ENCODE measurements at regions not wholly inside any gene's neighbourhood (a gene's known extent, or its start where the extent isn't known, plus 50 kb on each side); places are given as distances from the start of the nearest gene placed in this dataset.

DNA sequence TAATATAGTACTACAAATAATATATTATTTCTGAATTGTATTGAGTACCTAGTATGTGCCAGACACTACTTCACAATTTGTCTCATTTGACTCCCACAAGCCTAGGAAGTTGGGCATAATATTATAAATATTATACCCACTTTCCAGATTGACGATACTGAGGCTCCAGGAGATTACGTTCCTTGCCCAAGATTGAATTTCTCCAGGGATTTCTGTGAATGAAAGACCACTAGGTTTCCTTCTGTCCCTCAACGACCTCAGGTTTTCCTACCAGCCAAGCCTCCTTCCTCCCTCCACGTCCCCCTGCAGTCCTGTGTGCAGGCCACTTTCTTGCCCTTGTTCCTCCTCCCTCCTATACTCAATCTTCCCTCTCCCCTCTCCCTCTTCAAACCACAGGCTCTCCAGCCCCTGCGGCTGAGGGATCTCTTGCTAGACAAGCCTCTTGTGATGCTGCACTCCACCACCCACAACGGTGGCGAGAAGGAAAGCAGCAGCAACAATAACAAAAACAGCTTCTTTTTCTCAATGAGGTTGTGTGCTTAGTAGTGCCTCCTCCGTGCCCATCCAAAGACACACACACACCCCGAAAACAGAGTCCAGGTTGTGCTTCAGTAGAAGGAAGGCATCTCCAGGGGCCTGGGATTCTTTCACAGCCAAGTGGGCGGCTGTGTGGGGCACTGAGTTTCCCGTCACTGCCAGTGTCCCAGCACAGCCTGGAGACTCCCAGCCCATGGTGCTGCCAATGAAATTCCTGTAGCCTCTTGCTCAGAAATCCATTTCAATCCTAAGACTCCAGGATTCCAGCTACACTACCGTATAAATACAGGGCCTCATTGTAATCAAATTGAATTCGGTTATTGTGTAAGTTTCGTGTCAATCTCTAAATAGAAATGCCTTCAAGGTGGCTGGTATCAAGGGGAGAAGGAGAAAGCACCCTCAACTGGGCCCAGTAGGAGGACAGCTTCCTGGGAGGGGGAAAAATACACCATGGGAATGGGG is 94.4 kb downstream of the NCR2 start:
- DNase-seq: no peak

DNA sequence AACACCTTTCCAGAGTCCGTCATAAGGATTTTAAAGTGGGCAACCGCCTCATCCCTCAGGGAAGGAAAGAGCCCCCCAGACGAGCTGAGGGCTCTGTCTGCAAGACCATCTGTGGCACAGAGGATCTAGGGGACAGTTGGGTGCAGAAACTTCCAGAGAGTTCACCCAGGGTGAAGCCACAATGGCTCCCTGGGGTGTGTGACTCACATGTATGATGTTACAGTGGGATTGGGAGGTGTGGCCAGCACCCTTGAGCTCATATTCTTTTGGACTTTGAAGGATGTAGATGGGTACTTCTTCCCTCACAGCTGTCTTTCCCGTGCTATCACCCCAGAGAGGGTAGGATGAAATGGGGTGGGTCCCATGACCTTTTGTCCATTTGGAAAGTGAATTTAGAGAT is 95.5 kb downstream of the NCR2 start:
- DNase-seq: no peak

DNA sequence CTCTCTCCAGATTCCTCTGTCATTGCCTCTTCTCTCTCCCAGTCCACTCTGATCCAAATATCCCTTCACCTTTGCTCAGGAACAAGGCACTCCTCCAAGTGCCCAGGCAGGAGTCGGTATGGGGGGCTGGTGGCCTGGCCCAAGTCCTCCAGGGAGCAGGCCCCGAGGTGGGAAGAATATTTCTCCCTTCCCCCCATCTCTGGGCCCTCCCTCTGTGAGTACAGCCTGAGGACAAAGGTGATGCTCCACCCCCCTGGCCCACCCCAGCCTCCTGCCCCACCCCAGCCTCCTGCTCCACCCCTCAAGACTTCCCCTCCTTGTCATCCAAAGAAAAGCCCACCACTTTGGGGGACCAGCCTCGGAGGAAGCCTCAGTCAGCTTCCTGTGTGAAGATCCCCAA is 96.9 kb downstream of the NCR2 start:
- no peak for DNase-seq

DNA sequence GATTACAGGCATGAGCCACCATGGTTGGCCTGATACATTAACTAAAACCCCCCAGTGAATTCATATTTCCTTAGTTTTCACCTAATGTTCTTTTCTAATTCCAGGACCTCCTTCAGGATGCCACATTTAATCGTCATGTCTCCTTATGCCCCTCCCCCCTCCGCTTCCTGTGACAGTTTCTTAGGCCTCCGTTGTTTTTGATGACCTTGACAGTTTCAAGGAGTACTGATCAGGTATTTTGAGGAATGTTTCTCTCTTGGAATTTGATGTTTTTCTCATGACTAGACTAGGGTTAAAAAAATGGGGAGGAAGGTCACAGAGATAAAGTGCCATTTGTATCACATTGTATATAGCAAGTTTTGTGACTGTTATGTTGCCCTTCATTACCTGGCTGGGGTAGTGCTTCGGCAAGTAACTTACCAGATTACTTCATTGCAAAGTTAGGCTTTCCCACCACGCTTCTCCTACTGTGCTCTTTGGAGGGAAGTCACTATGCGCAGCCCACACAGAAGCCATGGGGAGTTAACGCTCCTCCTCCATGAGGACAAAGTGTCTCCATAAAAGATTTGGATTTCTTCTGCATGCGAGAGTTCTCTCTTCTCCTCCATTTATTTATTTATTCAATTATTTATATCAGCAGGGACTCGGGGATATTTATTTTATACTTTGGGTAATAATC is 99.5 kb downstream of the NCR2 start:
- DNase-seq: no peak

DNA sequence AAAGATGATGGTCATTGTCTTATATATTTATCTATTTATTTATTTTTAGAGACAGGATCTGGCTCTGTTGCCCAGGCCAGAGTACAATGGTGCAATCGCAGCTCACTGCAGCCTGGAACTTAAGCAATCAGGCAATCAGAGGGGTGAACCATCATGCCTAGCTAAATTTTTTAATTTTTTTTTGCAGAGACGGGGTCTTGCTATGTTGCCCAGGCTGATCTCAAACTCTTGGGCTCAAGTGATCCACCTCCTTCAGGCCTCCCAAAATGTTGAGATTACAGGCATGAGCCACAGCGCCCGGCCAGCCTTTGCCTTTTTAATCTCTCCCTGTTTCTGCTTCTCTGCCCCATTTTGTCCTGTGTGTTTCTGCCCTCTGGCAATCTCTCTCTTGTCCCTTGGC is 102.2 kb downstream of the NCR2 start:
- DNase-seq: no peak

DNA sequence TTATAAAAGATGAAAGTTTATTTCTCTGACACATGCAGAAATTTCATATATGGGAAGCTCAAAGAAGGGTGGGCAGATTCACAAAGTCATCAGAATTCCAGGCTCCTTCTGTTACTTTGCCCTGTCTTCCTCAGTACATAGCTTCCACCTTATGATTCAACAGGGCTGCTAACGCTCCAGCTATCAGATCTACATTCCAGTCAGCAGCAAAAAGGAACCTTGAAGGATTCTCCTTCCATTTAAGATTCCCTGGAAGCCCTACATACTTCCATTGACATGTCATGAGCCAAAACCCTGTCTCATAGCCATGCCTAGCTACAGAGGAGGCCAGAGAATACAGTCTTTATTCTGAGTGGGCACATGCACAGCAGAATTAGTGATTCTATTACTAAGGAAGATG is 103.3 kb downstream of the NCR2 start:
- no peak for DNase-seq

DNA sequence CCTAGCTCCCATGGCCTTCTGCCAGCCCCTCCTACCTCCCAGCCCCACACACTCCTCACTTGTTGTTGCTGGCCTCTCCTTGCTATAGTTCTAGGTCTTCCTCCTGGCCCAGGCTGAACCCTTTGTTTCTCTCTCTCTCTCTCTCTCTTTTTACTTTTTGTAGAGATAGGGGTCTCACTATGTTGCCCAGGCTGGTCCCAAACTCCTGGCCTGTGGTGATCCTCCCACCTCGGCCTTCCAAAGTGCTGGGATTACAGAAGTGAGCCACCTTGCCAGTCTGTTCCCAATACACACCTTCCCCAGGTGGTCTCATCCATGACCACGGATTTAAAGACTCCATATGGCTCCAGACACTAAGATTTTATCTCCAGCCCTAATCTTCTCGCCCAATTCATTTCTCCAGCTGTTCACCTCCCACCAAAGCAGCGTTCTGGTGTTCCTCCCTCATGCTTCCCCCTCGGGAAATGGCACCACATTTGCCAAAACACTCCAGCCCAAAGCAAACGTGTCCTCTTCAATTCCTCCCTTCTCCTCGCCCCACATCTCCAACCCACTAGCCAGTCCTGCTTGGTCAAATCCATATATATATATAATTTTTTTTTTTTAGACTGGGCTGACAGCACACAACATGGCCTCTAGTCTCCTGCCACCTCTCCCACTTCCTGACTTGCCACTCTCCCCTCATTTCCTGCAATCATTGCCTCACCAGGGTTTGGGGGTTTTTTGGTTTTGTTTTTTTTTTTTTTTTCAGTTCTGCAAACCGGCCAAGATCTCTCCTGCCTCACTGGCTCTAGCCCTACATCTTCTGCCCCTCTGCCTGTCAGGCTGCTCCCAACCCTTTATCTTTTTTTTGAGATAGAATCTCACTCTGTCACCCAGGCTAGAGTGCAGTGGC is 104.4 kb downstream of the NCR2 start:
- DNase-seq: no peak

DNA sequence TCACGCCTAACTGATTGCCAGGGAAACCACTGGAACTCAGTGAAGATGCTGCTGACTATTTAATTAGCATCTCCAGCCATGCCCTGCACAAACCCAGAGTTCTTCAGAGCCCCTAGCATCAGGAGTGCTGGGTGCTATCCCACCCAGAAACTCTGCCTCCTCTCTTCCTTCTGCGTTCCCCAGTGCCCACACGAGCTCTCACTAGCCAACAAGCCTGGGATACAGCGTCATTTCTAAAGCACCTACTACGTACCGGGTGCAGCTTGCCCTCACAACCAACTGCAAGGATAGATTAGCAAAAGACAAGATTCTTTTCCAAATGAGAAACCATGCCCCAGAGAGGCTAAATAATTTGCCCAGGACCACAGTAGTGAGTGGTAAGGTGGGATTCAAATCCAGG is 105.2 kb upstream of the FOXP4 start:
- no peak for DNase-seq

DNA sequence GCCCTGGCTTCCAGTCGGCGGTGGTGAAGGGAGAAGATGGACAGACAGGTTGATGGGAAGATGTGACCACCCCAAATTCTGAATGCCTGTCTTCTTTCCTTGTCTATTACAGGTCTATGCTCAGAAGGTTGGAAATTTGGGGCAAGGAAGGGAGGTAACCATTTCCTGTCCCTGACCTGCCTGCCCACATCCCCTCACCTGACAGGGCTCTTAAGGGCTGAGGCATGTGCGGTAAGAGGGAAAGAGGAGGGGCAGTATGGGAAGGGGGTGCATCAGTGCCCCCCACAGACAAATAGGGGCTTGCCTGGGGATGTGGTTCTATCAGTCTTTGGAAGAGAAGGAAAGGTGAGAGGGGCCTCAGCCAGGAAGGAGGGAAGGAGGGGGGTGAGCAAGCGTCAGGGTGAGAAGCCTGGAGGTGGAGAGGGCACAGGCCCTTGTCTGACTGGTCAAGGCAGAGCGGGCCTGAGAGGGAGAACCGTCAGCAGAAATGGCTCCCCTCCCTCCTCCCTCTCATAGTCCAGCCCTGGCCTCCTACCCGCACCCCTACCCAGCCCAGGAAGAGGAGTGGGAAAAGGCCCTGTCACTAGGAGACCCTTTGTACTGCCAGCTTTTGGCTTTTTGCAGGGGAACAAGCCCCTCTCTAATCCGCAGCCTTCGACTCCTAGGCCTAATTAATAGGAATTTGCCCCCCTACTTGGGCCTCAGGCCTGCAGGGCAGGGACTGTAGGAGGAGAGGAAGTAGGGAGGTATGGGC is 104.4 kb upstream of the FOXP4 start:
- DNase-seq: no peak

DNA sequence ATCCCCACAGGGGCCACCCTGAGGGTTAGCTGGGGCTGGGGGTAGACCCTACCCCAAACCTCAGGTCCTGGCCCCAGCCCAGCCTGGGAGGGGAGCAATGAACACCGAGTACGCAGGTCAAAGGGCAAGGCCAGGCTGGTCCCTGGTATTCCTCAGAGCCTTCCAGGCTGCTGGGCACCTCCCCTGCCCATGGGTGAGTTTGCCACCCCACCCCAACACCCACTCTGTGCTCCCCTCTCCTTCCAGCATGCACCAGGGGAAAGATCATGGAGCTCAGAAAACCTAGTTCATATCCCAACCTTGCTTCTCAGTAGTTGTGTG is 103.9 kb upstream of the FOXP4 start:
- no peak for DNase-seq

DNA sequence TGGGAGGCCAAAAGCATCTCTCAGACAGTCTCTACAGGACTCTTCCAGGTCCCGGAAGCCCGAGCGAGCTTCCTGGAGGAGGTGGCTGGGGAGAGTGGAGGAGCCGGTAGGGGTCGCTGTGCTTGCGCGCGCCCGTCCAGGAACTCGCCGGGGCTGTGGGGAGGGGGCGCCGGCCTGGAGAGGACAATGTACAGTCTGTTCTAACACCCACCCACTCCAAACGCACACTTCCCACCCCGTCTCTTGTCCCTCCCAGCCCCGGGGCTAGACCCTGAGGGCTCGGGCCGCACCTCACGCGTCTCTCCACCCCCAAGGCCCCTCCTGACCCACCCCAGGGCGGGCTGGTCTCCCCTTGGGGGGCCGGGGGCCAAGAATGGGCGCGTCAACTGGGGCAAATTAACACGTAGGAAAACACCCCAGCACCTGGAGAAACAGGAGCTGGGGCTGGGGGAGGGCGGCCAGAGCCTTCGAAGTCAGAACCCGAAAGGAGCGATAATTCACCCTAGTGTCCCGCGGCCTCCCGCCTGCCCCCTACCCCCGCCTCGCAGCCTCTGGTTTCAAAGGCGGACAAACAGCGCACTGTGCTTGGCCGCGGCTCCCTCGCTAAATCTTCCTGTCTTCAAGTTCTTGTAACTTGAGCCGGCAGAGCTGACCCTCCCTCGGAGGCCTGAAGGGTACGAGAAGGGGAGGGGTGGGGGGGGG is 103.2 kb upstream of the FOXP4 start:
- no peak for DNase-seq

DNA sequence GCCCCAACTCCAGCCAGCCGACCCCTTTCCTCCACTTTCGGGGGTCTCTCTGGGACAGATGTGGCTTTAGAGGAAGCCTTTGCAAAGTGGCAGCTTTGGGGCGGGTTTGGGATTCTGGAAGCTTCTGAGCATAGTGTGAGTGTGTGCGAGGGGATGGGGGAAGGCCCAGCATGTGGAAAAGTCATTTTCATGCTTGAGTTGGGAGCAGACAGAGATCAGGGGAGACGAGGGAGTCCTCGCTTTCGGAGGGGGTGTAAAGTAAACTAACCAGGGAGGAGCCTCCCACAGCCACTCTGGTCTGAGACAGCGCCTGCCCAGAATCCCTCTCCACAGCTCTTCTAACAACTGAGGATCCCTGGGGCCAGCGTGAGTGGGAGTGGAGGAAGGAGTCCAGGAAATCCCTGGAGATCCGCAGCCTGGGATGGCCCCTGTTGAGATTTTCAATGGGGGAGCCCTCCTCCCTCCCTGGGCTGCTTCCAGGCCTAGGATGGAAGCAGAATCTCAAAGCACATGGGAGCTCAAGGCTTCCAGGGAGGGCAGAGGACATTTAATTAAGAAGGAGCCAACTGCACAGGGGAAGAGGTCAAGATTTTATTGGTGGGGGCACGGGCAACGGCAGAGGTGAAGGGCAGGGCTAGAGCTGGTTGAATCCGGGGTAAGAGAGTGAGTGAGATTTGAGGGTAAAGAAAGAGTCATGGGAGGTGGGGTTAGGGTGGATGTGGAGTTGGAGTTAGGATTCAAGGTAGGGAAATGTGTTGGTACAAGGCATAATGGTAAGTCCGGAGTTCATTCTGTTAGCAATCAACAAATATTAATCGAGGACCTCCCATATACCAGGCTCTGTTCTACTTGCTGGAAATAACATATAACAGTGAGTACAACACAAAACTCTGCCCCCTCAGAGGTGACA is 102.3 kb upstream of the FOXP4 start:
- DNase-seq: no peak

DNA sequence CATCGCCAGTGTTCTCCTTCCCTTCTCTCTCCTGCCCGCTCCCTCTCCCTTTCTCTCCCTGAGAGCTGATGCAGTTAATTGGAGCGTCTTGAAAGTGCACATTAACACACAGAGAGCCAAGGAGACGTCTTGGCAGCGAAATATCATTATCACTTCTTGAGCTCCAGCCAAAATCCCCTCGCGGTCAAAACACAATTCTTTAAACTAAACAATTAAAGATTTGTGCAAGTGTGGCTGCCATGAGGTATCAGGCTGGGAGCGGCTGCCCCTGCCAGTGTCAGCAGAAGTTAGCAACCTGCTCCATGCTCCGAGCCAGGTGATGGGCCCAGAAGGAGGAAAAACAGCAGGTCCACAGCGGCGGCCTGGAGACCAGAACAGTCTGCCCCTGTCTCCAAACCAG is 100.9 kb upstream of the FOXP4 start:
- no peak for DNase-seq

DNA sequence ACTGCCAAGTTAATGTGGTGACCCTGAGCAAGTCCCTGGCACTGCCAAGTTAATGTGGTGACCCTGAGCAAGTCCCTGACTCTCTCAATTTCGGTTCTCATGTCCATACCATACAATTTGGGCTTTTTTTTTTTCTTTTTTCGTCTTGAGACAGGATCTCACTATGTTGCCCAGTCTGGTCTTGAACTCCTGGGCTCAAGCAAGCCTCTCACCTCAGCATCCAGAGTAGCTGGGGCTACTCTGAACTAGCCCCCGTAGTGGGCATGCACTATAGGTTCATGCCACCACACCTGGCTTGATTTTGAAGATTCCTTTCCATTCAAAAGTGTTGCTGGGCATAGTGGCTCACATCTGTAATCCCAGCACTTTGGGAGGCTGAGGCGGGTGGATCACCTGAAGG is 100.0 kb upstream of the FOXP4 start:
- no peak for DNase-seq

DNA sequence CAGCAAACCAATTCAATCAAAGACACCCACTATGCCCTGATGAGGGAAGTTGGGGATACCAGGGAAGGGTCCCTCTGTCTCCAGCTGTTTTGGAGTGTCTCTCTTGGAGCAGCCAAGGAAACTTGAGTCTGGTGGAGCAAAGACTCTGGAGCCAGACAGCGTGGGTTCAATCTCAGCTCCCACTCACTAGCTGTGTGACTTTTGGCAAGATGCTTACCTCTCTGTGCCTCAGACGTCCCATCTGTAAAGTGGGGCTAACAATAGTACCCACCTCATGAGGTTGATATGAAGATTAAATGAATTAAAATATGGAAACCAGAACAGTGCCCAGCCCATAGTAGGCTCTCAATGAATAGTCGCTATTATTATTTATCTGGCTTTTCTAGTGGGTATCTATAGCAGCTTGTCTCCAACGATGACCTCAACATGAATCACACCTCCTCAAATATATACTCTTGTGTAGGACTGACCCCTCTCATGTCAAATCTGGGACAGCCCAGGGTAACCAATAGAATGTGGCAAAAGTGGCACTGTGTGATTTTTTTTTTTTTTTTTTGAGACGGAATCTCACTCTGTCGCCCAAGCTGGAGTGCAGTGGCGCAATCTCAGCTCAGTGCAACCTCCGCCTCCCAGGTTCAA is 99.2 kb upstream of the FOXP4 start:
- no peak for DNase-seq

DNA sequence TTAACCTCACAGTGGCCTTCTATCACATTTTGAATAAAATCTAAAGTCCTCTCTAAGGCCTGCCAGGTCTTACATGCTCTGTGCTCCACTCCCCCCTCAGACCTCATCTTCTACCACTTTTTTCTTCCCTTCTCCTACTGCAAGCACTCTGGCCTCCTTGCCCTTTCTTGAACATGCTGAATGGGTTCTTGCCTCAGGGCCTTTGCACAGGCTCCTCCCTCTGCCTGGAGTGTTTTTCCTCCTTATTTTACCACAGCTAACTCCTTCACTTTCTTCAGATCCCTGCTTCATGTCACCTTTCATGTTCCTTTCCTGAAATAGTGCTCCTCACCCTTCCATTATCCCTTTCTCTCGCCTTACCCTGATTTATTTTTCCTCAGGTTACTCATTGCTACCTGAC is 97.9 kb upstream of the FOXP4 start:
- DNase-seq: no peak

DNA sequence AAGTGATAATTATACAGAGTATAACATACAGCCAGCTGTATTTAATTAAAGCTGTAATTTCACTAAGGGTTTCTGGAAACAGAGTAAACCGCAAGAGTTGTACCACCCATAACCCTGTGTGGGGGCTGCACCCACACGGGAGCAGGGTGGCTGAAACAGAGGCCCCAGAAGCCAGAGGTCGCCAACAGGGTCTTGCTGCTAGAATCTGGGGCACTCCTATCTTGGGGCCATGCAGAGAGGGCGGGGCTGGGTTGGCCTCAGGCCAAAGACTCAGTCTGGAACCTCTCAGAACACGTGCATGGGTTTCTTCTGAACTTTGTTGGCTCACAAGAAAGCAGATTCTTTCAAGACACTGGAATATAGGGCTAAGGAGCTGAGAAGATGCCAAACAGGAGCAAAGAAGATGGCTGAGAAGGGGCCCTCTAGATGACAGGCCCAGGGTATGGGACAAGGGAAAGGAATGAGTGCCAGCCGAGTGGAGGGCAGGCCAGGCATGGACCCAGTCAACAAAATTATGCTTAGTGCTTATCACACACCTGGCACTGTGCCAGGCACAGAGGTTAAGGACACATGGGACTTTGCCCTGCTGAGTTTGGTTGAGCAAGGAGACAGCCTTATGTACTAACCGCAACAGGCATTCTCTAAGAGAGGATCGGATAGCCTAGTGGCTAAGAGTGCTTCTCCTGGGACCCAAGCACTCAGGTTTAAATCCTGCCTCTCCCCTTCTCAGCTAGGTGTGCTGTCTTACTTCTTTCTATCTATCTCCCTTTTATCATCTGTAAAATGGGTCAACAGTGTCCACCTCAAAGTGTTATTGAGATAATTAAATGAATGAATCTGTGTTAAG is 96.6 kb upstream of the FOXP4 start:
- no peak for DNase-seq

DNA sequence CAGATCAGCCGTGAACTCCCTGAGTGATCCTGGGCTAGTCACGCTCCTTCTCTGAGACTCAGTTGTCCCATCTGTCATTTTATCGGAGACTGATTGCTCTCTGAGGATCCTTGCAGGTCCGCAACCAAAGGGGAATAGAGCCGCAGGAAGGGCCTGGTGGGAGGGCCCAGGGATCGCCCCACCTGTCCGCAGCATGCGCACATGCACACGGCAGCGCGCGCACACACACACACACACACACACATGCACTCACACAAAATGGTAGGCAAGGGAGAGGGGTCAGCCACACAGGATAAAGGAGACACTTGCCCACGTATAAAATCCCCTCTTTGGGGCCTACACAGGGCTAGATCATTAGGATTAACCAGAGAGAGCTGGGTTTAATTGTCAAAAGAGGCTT is 95.6 kb upstream of the FOXP4 start:
- no peak for DNase-seq

DNA sequence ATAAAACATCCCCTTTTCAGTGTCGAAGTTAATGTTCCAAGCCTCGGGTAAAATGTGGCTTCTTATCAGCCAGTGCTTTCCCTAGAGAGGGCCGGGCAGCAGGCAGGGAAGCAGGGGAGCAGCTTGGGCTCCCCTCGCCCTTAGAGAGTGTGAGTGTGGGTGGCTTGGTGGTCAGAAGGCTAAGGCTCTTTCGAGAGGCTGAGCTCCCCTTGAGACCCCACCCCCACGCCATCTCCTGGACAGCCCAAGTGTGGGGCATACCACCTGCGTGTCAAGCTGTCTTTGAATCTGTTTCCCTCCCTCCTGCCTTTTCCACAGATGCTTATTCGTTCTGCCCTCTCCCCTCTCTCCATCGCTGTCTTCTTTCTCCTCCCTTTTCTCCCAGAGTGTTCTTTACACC is 95.1 kb upstream of the FOXP4 start:
- no peak for DNase-seq
